HG03342 (cell line): ENCODE measurements at regions not wholly inside any gene's neighbourhood (a gene's known extent, or its start where the extent isn't known, plus 50 kb on each side); places are given as distances from the start of the nearest gene placed in this dataset.
"Not testable (repeated sequence)": the region's sequence is repeated elsewhere in the genome, so short reads cannot be mapped to it uniquely, and the experiment has no call there.

Source experiments
- ATAC-seq: cut with Tn5 transposase; IDR thresholded peaks from one replicate; pipeline ENCODE4 v1.9.1; 2021; ENCODE audit warnings: mild to moderate bottlenecking, moderate library complexity; ENCODE audit not compliant: unreplicated experiment

- no peak for ATAC-seq
These were observed 711.0 kb upstream of the CTNND2 start for GRCh38 chr5:12615141-12615820.

- no peak for ATAC-seq
These were observed 710.4 kb upstream of the CTNND2 start for GRCh38 chr5:12614608-12615007.

GRCh38 chr5:12611132-12611531, 706.9 kb upstream of the CTNND2 start:
- no peak for ATAC-seq

GRCh38 chr5:12607817-12608216, 703.6 kb upstream of the CTNND2 start:
- not testable (repeated sequence) for ATAC-seq

GRCh38 chr5:12592228-12592627, 688.0 kb upstream of the CTNND2 start:
- no peak for ATAC-seq

- no peak for ATAC-seq
These were observed 682.2 kb upstream of the CTNND2 start for GRCh38 chr5:12586406-12586805.

- not testable (repeated sequence) for ATAC-seq
These were observed 674.6 kb upstream of the CTNND2 start for GRCh38 chr5:12578803-12579202.

- ATAC-seq = not testable (repeated sequence)
These were observed 672.7 kb upstream of the CTNND2 start for GRCh38 chr5:12576953-12577352.

GRCh38 chr5:12574298-12575093, 670.2 kb upstream of the CTNND2 start:
- ATAC-seq = not testable (repeated sequence)

GRCh38 chr5:12573916-12574297, 669.7 kb upstream of the CTNND2 start:
- not testable (repeated sequence) for ATAC-seq

- ATAC-seq = no peak
These were observed 666.4 kb upstream of the CTNND2 start for GRCh38 chr5:12570688-12571087.

- ATAC-seq = no peak
These were observed 662.2 kb upstream of the CTNND2 start for GRCh38 chr5:12566441-12566840.

GRCh38 chr5:12557012-12557411, 652.8 kb upstream of the CTNND2 start:
- ATAC-seq = no peak

GRCh38 chr5:12526113-12526512, 621.9 kb upstream of the CTNND2 start:
- ATAC-seq = no peak

GRCh38 chr5:12522116-12522515, 617.9 kb upstream of the CTNND2 start:
- no peak for ATAC-seq

- ATAC-seq = not testable (repeated sequence)
These were observed 600.7 kb upstream of the CTNND2 start for GRCh38 chr5:12504983-12505382.

GRCh38 chr5:12488161-12488560, 583.9 kb upstream of the CTNND2 start:
- no peak for ATAC-seq

- no peak for ATAC-seq
These were observed 576.2 kb upstream of the CTNND2 start for GRCh38 chr5:12480487-12480886.

- ATAC-seq = no peak
These were observed 573.3 kb upstream of the CTNND2 start for GRCh38 chr5:12477554-12477953.

GRCh38 chr5:12467799-12468198, 563.6 kb upstream of the CTNND2 start:
- no peak for ATAC-seq

- no peak for ATAC-seq
These were observed 556.4 kb upstream of the CTNND2 start for GRCh38 chr5:12460493-12461261.

- no peak for ATAC-seq
These were observed 555.1 kb upstream of the CTNND2 start for GRCh38 chr5:12459326-12459725.
